Muscle of leg (tissue), 3 donors: ENCODE measurements at regions not wholly inside any gene's neighbourhood (a gene's known extent, or its start where the extent isn't known, plus 50 kb on each side); places are given as distances from the start of the nearest gene placed in this dataset.

ENCODE experiments used
- DNase-seq: peaks from one replicate; pipeline ENCODE4 v3.0.0; 2013
- H3K27ac ChIP-seq: one replicate; pipeline ENCODE4 v1.5.1; 2013; ENCODE audit warnings: mild to moderate bottlenecking, low read length, control low read depth
- H3K27me3 ChIP-seq: one replicate; pipeline ENCODE4 v1.6.1; 2013; ENCODE audit warnings: low read length; ENCODE audit not compliant: control insufficient read depth, insufficient read depth
- H3K36me3 ChIP-seq: one replicate; pipeline ENCODE4 v1.6.1; 2013; ENCODE audit warnings: low read length; ENCODE audit not compliant: control insufficient read depth, insufficient read depth
- H3K4me1 ChIP-seq: one replicate; pipeline ENCODE4 v1.6.1; 2013; ENCODE audit warnings: low read length; ENCODE audit not compliant: control insufficient read depth, insufficient read depth
- H3K4me3 ChIP-seq: one replicate; pipeline ENCODE4 v1.5.1; 2013; ENCODE audit warnings: low read length, control low read depth
- H3K9me3 ChIP-seq: replicated peaks from 2 replicates; pipeline ENCODE4 v1.6.1; 2013; ENCODE audit warnings: low read depth, low read length; ENCODE audit not compliant: control insufficient read depth
- WGBS: methylation state at CpG from one replicate; pipeline ENCODE4 v1.1.5; 2013; ENCODE audit warnings: missing lambda C conversion rate; ENCODE audit not compliant: insufficient coverage; 5-methylcytosine and 5-hydroxymethylcytosine counted together

DNA sequence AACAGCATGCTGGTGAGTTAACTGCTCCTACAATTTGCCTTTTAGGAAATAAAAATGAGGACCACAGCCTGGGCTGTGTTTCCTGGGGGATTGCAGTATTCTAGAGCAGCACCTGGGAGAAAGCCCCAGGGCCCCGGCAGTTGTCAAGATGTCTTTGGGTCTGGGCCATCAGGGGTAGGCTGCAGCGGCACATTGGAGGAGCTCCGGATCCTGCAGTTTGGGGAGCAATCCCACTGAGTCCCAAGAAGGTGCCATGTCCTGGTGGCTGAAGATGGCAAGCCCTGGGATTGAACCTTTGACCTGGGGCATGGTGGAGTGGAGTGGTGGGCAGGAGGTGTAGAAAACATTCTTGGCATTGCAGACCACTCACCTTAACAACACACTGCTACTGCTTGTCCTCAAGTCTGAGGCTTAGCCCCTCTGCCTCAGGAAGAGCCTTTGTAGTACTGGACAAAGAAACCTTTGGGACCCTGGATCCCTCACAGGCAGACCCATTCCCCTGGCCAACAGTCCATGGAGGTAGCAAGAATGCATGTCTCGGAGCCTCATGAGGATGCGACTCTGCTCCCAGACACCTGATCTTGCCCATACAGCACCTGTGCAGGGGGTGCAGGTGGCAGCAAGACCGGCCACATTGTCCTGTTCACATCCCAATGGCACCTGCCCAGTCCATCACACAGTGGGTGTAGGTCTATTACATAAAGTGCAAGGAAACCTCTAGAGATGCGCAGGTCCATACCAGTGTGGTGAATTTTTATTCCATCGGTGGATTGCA lies 159.1 kb upstream of the IRX2 start:
- no peaks in the 10 kb centered on the region for H3K36me3 ChIP-seq
- H3K4me1 ChIP-seq = no peaks in the 10 kb centered on the region
- no peak overlapping the region for H3K4me3 ChIP-seq
- no peaks in the 10 kb centered on the region for H3K9me3 ChIP-seq
- H3K27me3 ChIP-seq = peaks cover 4% of the 10 kb centered on the region
- WGBS = 84% methylated on average over 6 of the region's 8 CpGs
- no peak overlapping the region for H3K27ac ChIP-seq
- DNase-seq = no peak

DNA sequence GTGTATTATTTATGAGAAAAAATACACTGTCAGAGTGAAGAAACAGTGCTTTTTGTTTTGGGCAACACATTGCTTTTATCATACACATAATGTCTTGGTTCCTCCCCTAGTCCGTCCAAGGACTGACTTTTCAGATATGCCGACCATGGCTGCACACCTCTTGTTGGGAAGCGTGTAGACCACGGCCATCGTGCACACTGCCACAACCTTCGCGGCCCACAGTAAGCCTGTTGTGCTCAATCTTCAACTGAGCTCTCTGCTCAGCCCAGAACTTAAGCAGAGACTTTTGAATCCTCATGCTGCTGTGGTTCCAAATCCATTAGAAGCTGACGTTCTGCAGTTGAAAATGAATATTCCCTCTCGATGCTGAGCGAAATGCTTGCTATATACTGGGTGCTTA lies 157.6 kb upstream of the IRX2 start:
- H3K36me3 ChIP-seq = no peaks in the 10 kb centered on the region
- no peak overlapping the region for H3K27ac ChIP-seq
- no peaks in the 10 kb centered on the region for H3K4me1 ChIP-seq
- 84% methylated on average over 10 of the region's 10 CpGs for WGBS
- no peak overlapping the region for H3K4me3 ChIP-seq
- no peak for DNase-seq
- H3K27me3 ChIP-seq = peaks cover 1% of the 10 kb centered on the region
- H3K9me3 ChIP-seq = no peaks in the 10 kb centered on the region

DNA sequence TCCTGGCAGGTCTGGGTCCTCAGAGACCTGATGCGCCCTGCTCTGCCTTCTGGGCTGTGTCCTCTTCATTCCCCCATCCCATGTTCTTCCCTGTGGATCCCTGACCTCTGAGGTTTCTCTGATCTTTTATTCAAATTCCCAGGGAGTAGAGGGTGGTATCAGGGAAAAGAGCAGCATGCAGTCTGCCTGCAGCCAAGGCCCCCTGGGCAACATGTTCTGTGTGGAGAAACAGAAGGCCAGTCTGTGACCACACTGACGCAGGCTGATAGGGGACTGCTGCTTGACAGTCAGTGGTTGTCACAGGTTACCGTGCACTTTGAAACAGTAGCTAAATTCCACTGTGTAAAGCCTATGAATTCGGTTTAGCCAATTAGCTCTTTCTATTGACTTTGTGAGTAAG lies 156.6 kb upstream of the IRX2 start:
- 73% methylated on average over 2 of the region's 4 CpGs for WGBS
- H3K4me3 ChIP-seq = no peak overlapping the region
- no peaks in the 10 kb centered on the region for H3K36me3 ChIP-seq
- no peaks in the 10 kb centered on the region for H3K27me3 ChIP-seq
- H3K9me3 ChIP-seq = no peaks in the 10 kb centered on the region
- DNase-seq = no peak
- no peak overlapping the region for H3K27ac ChIP-seq
- no peaks in the 10 kb centered on the region for H3K4me1 ChIP-seq

DNA sequence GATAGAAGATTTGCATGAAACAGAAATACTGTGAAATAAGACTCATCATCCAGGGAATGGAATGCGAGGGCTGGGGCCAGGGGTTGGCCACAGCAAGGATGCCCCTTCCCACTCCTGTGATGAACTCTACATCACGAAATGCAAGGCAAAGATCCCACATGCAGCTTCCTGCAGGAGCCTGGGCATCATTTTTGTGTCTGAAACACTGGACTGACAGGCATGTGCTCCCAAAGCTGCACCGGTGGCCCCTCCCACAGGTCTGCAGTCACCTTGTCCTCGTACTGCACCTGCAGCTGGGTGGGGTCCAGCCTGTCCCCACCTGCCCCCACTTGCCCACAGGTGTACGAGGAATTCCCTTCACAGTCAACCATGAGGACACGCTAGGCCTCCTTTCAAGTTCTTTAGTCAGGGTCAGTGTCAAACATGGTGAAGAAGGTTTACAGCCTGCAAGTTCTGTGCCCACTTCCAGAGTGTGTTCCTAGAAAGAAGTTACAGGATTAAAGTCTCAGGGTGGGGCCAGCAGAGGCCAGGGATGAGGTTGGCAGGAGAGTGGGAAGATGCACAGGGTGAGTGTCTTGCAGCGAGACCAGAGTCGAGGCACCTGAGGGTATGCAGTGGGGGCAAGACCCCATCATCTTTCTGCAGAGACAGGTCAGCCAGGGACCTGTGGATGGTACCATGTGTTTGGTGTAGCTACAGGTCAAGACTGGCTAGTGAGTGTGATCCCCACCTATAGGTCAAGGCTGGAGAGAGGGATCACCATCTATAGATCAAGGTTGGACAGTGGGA lies 155.0 kb upstream of the IRX2 start:
- H3K9me3 ChIP-seq = no peaks in the 10 kb centered on the region
- DNase-seq = no peak
- WGBS = 86% methylated on average over 7 of the region's 8 CpGs

DNA sequence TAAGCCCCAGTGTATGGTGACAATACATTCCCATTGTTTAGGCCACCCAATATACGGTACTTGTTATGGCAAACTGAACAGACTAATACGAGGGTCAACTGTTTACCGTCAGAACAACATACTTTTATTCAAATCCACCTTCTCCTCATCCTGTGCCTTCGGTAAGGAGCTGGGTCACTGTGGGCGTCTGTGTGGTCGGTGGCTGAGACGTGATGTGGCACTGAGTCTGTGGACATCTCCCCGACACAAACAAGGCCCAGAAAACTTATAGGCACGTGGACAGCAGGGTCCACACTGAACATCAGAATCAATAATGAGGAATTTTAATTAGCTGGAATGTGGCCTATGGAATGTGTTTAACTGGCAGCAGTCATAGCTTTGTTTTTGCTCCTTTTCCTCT lies 154.3 kb upstream of the IRX2 start:
- no peaks in the 10 kb centered on the region for H3K4me1 ChIP-seq
- no peak overlapping the region for H3K4me3 ChIP-seq
- WGBS = 87% methylated on average over 8 of the region's 9 CpGs
- H3K27ac ChIP-seq = no peak overlapping the region
- H3K9me3 ChIP-seq = no peaks in the 10 kb centered on the region
- H3K36me3 ChIP-seq = no peaks in the 10 kb centered on the region
- H3K27me3 ChIP-seq = no peaks in the 10 kb centered on the region
- DNase-seq = no peak

More for the DNA sequence above, 155.0 kb upstream of the IRX2 start:
- no peaks in the 10 kb centered on the region for H3K36me3 ChIP-seq
- H3K4me1 ChIP-seq = no peaks in the 10 kb centered on the region
- H3K27me3 ChIP-seq = no peaks in the 10 kb centered on the region
- no peak overlapping the region for H3K4me3 ChIP-seq
- H3K27ac ChIP-seq = no peak overlapping the region

DNA sequence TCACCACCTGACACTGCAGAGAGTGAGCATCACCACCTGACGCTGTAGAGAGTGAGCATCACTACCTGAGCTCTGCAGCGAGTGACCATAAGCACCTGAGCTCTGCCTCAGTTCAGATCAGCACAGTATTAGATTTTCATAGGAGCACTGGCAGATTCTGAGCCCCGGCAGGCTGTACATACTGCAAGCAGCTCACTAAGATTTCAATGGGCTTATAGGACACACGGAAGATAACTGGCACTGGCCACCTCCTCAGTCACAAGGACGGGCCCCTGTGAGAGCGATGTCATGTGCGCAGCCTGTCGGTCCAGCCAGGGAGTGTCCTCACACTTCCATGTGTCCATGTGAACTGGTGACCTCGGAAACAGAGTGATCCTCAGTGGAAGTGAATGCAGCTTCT lies 153.5 kb upstream of the IRX2 start:
- no peak overlapping the region for H3K4me3 ChIP-seq
- DNase-seq = no peak
- H3K27me3 ChIP-seq = no peaks in the 10 kb centered on the region
- no peaks in the 10 kb centered on the region for H3K36me3 ChIP-seq
- no peaks in the 10 kb centered on the region for H3K9me3 ChIP-seq
- 90% methylated on average over 8 of the region's 9 CpGs for WGBS
- H3K27ac ChIP-seq = no peak overlapping the region
- no peaks in the 10 kb centered on the region for H3K4me1 ChIP-seq

DNA sequence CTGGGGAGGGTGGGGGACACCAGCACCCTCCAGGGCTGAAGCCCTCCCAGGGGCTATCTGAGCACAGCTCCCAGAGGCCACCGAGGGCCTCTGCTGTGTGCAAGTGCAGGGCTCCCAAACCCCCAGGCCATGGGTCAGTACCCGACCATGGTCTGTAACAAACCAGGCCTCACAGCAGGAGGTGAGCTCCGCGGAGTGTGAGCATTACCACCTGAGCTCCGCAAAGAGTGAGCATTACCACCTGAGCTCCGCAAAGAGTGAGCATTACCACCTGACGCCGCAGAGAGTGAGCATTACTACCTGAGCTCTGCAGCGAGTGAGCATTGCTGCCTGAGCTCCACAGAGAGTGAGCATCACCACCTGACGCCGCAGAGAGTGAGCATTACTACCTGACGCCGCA lies 152.9 kb upstream of the IRX2 start:
- Histone ChIP-seq H3K27ac (no peak overlapping the region), H3K36me3 (no peaks in the 10 kb centered on the region), H3K27me3 (no peaks in the 10 kb centered on the region), H3K9me3 (no peaks in the 10 kb centered on the region), H3K4me3 (no peak overlapping the region), H3K4me1 (no peaks in the 10 kb centered on the region)
- 76% methylated on average over 13 of the region's 13 CpGs for WGBS
- no peak for DNase-seq

DNA sequence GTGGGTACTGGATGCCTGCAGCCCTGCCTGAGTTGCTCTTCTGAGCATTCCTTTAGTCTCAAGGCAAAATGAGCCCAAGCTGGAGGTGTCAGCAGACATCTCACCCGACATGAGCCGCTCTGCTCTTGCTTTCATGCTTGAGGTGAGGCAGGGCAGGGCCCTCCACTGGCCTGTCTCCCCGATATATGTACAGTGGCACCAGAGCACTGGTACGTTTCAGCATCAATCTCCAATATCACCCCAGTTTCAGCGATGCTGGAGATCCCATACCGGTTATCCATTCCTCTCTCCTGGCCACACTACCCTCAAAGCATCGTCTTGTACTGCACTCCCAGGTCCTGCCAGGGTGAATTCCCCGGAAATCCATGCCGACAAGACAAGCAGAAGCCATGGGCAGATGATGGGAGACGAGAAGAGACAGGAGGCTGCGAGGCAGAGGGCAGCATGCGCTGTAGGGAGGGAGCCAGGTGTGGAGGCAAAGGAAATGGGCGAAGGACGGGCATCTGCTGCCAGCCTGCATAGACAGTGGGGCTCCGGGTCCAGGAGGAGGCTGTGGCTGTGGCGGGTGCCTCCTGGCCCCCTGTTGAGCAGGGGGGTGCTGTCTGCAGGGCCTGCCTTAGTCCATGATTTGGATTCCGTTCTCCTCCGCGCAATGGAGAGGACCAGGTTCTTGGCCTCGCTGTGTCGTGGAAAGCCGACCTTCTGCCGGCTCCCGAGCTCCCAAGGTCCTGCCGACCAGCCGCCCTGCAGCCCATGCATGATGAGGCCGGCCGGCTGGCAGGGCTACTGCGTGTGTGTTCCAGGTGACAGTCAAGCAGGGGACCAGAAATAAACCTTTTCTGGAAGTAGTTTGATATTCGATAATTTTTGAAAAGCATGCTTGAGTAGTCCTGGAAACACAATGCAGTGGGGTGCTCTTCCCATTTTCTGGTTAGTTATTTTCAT lies 152.2 kb upstream of the IRX2 start:
- 88% methylated on average over 28 of the region's 30 CpGs for WGBS
- H3K36me3 ChIP-seq = no peaks in the 10 kb centered on the region
- H3K27ac ChIP-seq = no peak overlapping the region
- no peaks in the 10 kb centered on the region for H3K27me3 ChIP-seq
- no peaks in the 10 kb centered on the region for H3K9me3 ChIP-seq
- no peak overlapping the region for H3K4me3 ChIP-seq
- H3K4me1 ChIP-seq = no peaks in the 10 kb centered on the region
- no peak for DNase-seq

DNA sequence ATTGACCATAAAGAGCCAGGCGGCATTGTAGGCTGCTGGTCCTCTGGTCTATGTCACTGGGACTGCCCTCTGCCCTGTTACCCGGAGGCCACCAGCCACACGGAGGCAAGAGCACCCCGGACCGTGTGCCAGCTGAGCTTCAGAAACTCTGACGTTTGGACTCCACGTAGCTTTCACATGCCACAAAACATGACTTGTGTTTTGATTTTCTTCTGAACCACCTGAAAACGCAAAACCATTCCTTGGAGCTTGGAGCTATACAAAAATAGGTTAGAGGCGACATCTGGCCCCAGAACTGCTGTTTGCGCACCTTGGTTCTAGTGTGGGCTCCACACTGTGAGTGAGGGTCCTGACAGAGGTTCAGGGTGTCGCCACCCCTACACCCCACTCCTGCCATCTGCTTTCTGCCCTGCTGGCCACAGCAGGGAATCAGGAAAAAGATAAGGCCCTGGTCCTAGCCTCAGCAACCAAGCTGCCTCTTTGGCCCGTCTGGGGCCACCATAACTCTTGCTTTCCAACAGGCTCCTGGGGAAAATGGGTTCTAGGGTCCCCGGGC lies 151.3 kb upstream of the IRX2 start:
- Histone ChIP-seq H3K9me3 (no peaks in the 10 kb centered on the region), H3K36me3 (no peaks in the 10 kb centered on the region), H3K4me3 (no peak overlapping the region), H3K27ac (no peak overlapping the region), H3K27me3 (no peaks in the 10 kb centered on the region), H3K4me1 (no peaks in the 10 kb centered on the region)
- DNase-seq = no peak
- 78% methylated on average over 9 of the region's 13 CpGs for WGBS
